Esophagus squamous epithelium (tissue), 5 donors: ENCODE measurements at regions not wholly inside any gene's neighbourhood (a gene's known extent, or its start where the extent isn't known, plus 50 kb on each side); places are given as distances from the start of the nearest gene placed in this dataset.

Experiments
- DNase-seq: peaks from one replicate; lab custom pipeline; 2025; lab: John Stamatoyannopoulos, UW
- H3K27ac ChIP-seq, 4 donors: fragments of 200-600 bp; sonication (generic); one replicate each; pipeline ENCODE4 v1.5.1; 2016 to 2019; ENCODE audit warnings: mild to moderate bottlenecking in 1 of 4
- H3K27me3 ChIP-seq, 4 donors: fragments of 200-600 bp; sonication (generic); 1 replicate in 3 of 4; 2 replicates in 1 of 4; pipeline versions ENCODE4 v1.5.1 to v1.6.0; 2017 to 2021; ENCODE audit warnings: antibody characterized with exemption in 1 of 4
- H3K36me3 ChIP-seq, 3 donors: fragments of 200-600 bp; sonication (generic); one replicate each; pipeline ENCODE4 v1.5.1; 2016 to 2019
- H3K4me1 ChIP-seq, 3 donors: fragments of 200-600 bp; sonication (generic); one replicate each; pipeline ENCODE4 v1.5.1; 2017 to 2019
- H3K4me3 ChIP-seq, 4 donors: fragments of 200-600 bp; sonication (generic); 1 replicate in 3 of 4; 2 replicates in 1 of 4; pipeline ENCODE4 v1.5.1; 2016 to 2019; ENCODE audit warnings: mild to moderate bottlenecking in 2 of 4, moderate library complexity in 1 of 4
- H3K9me3 ChIP-seq, 3 donors: fragments of 200-600 bp; sonication (generic); one replicate each; pipeline ENCODE4 v1.5.1; 2016 to 2019
- POLR2A ChIP-seq, 4 donors: fragments of 450-650 bp; IDR thresholded peaks; one replicate each; pipeline ENCODE4 v1.6.1; 2017; ENCODE audit warnings: antibody characterized with exemption in 4 of 4, mild to moderate bottlenecking in 4 of 4, moderate library complexity in 3 of 4
- WGBS, 2 donors: methylation state at CpG; one replicate each; pipeline ENCODE4 v1.1.5; 2018; 5-methylcytosine and 5-hydroxymethylcytosine counted together
- intact Hi-C: fragments of 100-400 bp; cut with DNase I; formaldehyde crosslinking; loops from one replicate; pipeline ENCODE4 v1.15.0; 2022
- TF ChIP-seq, protein P1 (sequence below), 6 experiments: fragments of 450-650 bp in 4 of 6; fragments of 200-600 bp in 2 of 6; sonication (generic) in 2 of 6; IDR thresholded peaks; one replicate each; pipeline ENCODE4 v1.5.1; 2016 to 2019; ENCODE audit warnings: antibody characterized with exemption in 6 of 6, mild to moderate bottlenecking in 4 of 6, moderate library complexity in 4 of 6
- donor health status: DM: yes; HTN: yes; CAD: no.

DNA sequence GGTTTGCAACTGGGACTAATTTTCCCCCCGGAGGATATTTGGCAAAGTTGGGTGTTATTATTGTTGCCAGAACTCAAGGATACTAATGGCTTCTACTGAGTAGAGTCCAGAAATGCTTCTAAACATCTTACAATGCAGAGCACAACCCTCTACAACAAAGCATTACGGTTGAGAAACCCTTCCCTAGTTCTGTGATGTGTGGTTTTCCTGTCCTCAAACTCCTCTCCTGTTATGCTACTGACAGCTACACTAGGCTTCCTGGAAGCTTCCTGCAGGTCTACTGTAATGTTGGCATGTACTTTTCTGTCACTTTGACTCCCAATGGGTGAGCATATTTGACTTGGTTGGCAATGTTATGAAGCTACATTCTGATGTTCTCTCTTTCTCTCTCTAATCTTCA, 1656.9 kb downstream of the MRPL39 start:
- H3K4me3 ChIP-seq, result no peak overlapping the region
- intact Hi-C loops, result no loop called here
- no peaks in the 10 kb centered on the region for H3K9me3 ChIP-seq
- H3K27me3 ChIP-seq, result no peaks in the 10 kb centered on the region
- WGBS, 2 donors, result 61 to 75% methylated on average over 2 of the region's 2 CpGs
- no peaks in the 10 kb centered on the region for H3K36me3 ChIP-seq
- DNase-seq, result no peak
- no peaks in the 10 kb centered on the region for H3K4me1 ChIP-seq
- H3K27ac ChIP-seq, result no peak overlapping the region
- TF ChIP-seq, protein P1, sequence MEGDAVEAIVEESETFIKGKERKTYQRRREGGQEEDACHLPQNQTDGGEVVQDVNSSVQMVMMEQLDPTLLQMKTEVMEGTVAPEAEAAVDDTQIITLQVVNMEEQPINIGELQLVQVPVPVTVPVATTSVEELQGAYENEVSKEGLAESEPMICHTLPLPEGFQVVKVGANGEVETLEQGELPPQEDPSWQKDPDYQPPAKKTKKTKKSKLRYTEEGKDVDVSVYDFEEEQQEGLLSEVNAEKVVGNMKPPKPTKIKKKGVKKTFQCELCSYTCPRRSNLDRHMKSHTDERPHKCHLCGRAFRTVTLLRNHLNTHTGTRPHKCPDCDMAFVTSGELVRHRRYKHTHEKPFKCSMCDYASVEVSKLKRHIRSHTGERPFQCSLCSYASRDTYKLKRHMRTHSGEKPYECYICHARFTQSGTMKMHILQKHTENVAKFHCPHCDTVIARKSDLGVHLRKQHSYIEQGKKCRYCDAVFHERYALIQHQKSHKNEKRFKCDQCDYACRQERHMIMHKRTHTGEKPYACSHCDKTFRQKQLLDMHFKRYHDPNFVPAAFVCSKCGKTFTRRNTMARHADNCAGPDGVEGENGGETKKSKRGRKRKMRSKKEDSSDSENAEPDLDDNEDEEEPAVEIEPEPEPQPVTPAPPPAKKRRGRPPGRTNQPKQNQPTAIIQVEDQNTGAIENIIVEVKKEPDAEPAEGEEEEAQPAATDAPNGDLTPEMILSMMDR (IDR thresholded peaks at IDR 0.05), result no peak
- TF ChIP-seq POLR2A (IDR thresholded peaks at IDR 0.05), result no peak

GRCh38 chr21:23949493-23949892, 1657.8 kb downstream of the MRPL39 start:
- intact Hi-C loops, result no loop called here
- 61 to 63% methylated on average over 2 of the region's 2 CpGs for WGBS, 2 donors
- Histone ChIP-seq H3K9me3 (no peaks in the 10 kb centered on the region), H3K36me3 (no peaks in the 10 kb centered on the region), H3K4me1 (no peaks in the 10 kb centered on the region), H3K4me3 (no peak overlapping the region), H3K27me3 (no peaks in the 10 kb centered on the region), H3K27ac (no peak overlapping the region)
- TF ChIP-seq, protein P1 (IDR thresholded peaks at IDR 0.05), result no peak
- no peak for TF ChIP-seq POLR2A (IDR thresholded peaks at IDR 0.05)
- no peak for DNase-seq

- H3K4me1 ChIP-seq, result no peaks in the 10 kb centered on the region
- H3K27me3 ChIP-seq, result no peaks in the 10 kb centered on the region
- H3K36me3 ChIP-seq, result no peaks in the 10 kb centered on the region
- H3K4me3 ChIP-seq, result no peak overlapping the region
- 64 to 77% methylated on average over 3 of the region's 3 CpGs for WGBS, 2 donors
- H3K27ac ChIP-seq, result no peak overlapping the region
- DNase-seq, result no peak
- TF ChIP-seq, protein P1 (IDR thresholded peaks at IDR 0.05), result no peak
- TF ChIP-seq POLR2A (IDR thresholded peaks at IDR 0.05), result no peak
- intact Hi-C loops, result no loop called here
- no peaks in the 10 kb centered on the region for H3K9me3 ChIP-seq
These were observed 1667.8 kb downstream of the MRPL39 start for GRCh38 chr21:23939369-23940065.

DNA sequence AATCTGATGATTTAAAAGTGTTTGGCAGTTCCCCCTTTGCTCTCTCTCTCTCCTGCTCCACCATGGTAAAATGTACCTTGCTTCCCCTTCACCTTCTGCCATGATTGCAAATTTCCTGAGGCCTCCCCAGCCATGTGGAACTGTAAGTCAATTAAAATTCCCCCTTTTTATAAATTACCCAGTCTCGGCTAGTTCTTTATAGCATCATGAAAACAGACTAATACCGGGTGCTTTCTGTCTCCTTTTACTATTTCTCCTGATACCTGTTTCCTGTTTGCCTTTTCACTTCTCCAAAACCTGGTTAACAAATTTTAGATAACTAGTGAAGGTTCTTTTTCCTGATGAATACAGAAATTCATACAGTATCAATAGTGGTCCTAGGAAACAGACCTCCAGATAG, 1670.3 kb downstream of the MRPL39 start:
- no peak overlapping the region for H3K27ac ChIP-seq
- H3K4me1 ChIP-seq, result no peaks in the 10 kb centered on the region
- no peaks in the 10 kb centered on the region for H3K9me3 ChIP-seq
- H3K36me3 ChIP-seq, result no peaks in the 10 kb centered on the region
- H3K4me3 ChIP-seq, result no peak overlapping the region
- TF ChIP-seq, protein P1 (IDR thresholded peaks at IDR 0.05), result no peak
- TF ChIP-seq POLR2A (IDR thresholded peaks at IDR 0.05), result no peak
- no peak for DNase-seq
- WGBS, 2 donors, result 53 to 76% methylated on average over 2 of the region's 2 CpGs
- H3K27me3 ChIP-seq, result no peaks in the 10 kb centered on the region
- intact Hi-C loops, result no loop called here

GRCh38 chr21:23936224-23936623, 1671.1 kb downstream of the MRPL39 start:
- no peak for TF ChIP-seq POLR2A (IDR thresholded peaks at IDR 0.05)
- TF ChIP-seq, protein P1 (IDR thresholded peaks at IDR 0.05), result no peak
- WGBS, 2 donors, result 38 to 58% methylated on average over 2 of the region's 2 CpGs
- intact Hi-C loops, result no loop called here
- Histone ChIP-seq H3K27ac (no peak overlapping the region), H3K27me3 (no peaks in the 10 kb centered on the region), H3K4me1 (no peaks in the 10 kb centered on the region), H3K36me3 (no peaks in the 10 kb centered on the region), H3K9me3 (no peaks in the 10 kb centered on the region), H3K4me3 (no peak overlapping the region)
- no peak for DNase-seq
